PC-3 (cell line): ENCODE measurements at regions not wholly inside any gene's neighbourhood (a gene's known extent, or its start where the extent isn't known, plus 50 kb on each side); places are given as distances from the start of the nearest gene placed in this dataset.
"Not testable (repeated sequence)": the region's sequence is repeated elsewhere in the genome, so short reads cannot be mapped to it uniquely, and the experiment has no call there.

Experiments
- ATAC-seq: fragments of 200-7000 bp; cut with Tn5 transposase; 2 replicates; pipeline ENCODE4 v1.9.1; 2020; ENCODE audit warnings: mild to moderate bottlenecking, moderate library complexity
- BruUV-seq: library from RNA; stranded (reverse); fragments of 400-500 nt; replicated peaks from 2 replicates; lab custom pipeline; 2021; lab: Mats Ljungman, UMichigan
- CTCF ChIA-PET: fragments of 300-600 bp; sonication (Branson Sonifier 250); formaldehyde crosslinking; loops from one replicate; lab custom pipeline; 2022; ENCODE audit warnings: antibody characterized with exemption; lab: Charles Lee
- POLR2A ChIA-PET: fragments of 300-600 bp; sonication (Branson Sonifier 250); formaldehyde crosslinking; loops from one replicate; lab custom pipeline; 2022; ENCODE audit warnings: antibody characterized with exemption; ENCODE audit not compliant: unreplicated experiment; lab: Charles Lee
- DNase-seq: peaks from one replicate; pipeline ENCODE4 v3.0.0-alpha.2; 2015
- H2AFZ ChIP-seq: fragments of 300-600 bp; sonication (generic); 2 replicates; pipeline ENCODE4 v1.6.0; 2016; ENCODE audit warnings: antibody characterized with exemption, low read length
- H3F3A ChIP-seq: fragments of 300-600 bp; sonication (generic); one replicate; pipeline ENCODE4 v1.6.0; 2017; ENCODE audit warnings: antibody characterized with exemption, low read length, control low read depth, mild to moderate bottlenecking; ENCODE audit not compliant: unreplicated experiment
- H3K27ac ChIP-seq: fragments of 300-600 bp; sonication (generic); 2 replicates; pipeline ENCODE4 v1.5.1; 2016; ENCODE audit warnings: mild to moderate bottlenecking, low read length
- H3K27me3 ChIP-seq: fragments of 300-600 bp; sonication (generic); 2 replicates; pipeline ENCODE4 v1.6.1; 2016; ENCODE audit warnings: low read length, mixed read lengths
- H3K36me3 ChIP-seq: fragments of 300-600 bp; sonication (generic); 2 replicates; pipeline ENCODE4 v1.6.1; 2016; ENCODE audit warnings: low read depth, mixed run types, low read length, mixed read lengths
- H3K4me1 ChIP-seq: fragments of 300-600 bp; sonication (generic); 2 replicates; pipeline ENCODE4 v1.5.1; 2016; ENCODE audit warnings: low read length; ENCODE audit not compliant: insufficient read depth
- H3K4me2 ChIP-seq: fragments of 300-600 bp; sonication (generic); 2 replicates; pipeline ENCODE4 v1.6.0; 2016; ENCODE audit warnings: low read length
- H3K4me3 ChIP-seq: fragments of 300-600 bp; sonication (generic); 2 replicates; pipeline ENCODE4 v1.5.1; 2016; ENCODE audit warnings: mild to moderate bottlenecking, low read length, mixed read lengths
- H3K79me2 ChIP-seq: fragments of 300-600 bp; sonication (generic); 2 replicates; pipeline ENCODE4 v1.6.1; 2017; ENCODE audit warnings: low read length, mixed read lengths
- H3K9ac ChIP-seq: fragments of 300-600 bp; sonication (generic); 2 replicates; pipeline ENCODE4 v1.6.0; 2016; ENCODE audit warnings: mild to moderate bottlenecking, low read length
- H3K9me2 ChIP-seq: fragments of 300-600 bp; sonication (generic); replicated peaks from 2 replicates; pipeline ENCODE4 v1.6.1; 2016; ENCODE audit warnings: mixed run types, low read length, mixed read lengths
- H3K9me3 ChIP-seq: fragments of 300-600 bp; sonication (generic); 2 replicates; pipeline ENCODE4 v1.6.1; 2016; ENCODE audit warnings: low read length, mixed read lengths
- H4K20me1 ChIP-seq: fragments of 300-600 bp; sonication (generic); 2 replicates; pipeline ENCODE4 v1.6.1; 2016; ENCODE audit warnings: low read length, mixed read lengths
- EZH2 ChIP-seq: fragments of 300-600 bp; sonication (generic); IDR thresholded peaks from one replicate; pipeline ENCODE4 v1.6.1; 2017; ENCODE audit warnings: antibody characterized with exemption, mild to moderate bottlenecking, low read length; ENCODE audit not compliant: unreplicated experiment
- EZH2phosphoT487 ChIP-seq: fragments of 300-600 bp; sonication (generic); IDR thresholded peaks from 2 replicates; pipeline ENCODE4 v1.6.1; 2018; ENCODE audit warnings: mild to moderate bottlenecking, antibody characterized with exemption, low read length, borderline replicate concordance
- intact Hi-C: fragments of 100-400 bp; cut with micrococcal nuclease; formaldehyde crosslinking; loops from 2 replicates; pipeline ENCODE4 v1.9.0; 2023
- TF ChIP-seq, protein P1 (sequence below): fragments of 300-600 bp; sonication (generic); conservative IDR thresholded peaks from 2 replicates; pipeline ENCODE4 v1.5.1; 2017; ENCODE audit warnings: antibody characterized with exemption, low read depth, mild to moderate bottlenecking, low read length

- peak overlapping the region; percentile 59 for H3K4me2 ChIP-seq
- H3K79me2 ChIP-seq = no peaks in the 10 kb centered on the region
- no peaks in the 10 kb centered on the region for H3F3A ChIP-seq
- peak; percentile 80 for DNase-seq
- 0 out of 2 replicates have a peak overlapping the region, but pooled peaks have one; percentile 5 for H3K4me3 ChIP-seq
- CTCF ChIA-PET = no interaction called here
- H3K4me1 ChIP-seq = peaks cover 6% of the 10 kb centered on the region
- BruUV-seq = no TSS peak
- no peaks in the 10 kb centered on the region for H3K36me3 ChIP-seq
- H3K9me2 ChIP-seq = no peaks in the 10 kb centered on the region
- intact Hi-C loops = loop anchor here (1.0 to 5.0 kb wide), 9 partner anchors 44 to 900 kb away; no protein-coding TSS in a partner anchor
- H3K27me3 ChIP-seq = no peaks in the 10 kb centered on the region
- TF ChIP-seq, protein P1, sequence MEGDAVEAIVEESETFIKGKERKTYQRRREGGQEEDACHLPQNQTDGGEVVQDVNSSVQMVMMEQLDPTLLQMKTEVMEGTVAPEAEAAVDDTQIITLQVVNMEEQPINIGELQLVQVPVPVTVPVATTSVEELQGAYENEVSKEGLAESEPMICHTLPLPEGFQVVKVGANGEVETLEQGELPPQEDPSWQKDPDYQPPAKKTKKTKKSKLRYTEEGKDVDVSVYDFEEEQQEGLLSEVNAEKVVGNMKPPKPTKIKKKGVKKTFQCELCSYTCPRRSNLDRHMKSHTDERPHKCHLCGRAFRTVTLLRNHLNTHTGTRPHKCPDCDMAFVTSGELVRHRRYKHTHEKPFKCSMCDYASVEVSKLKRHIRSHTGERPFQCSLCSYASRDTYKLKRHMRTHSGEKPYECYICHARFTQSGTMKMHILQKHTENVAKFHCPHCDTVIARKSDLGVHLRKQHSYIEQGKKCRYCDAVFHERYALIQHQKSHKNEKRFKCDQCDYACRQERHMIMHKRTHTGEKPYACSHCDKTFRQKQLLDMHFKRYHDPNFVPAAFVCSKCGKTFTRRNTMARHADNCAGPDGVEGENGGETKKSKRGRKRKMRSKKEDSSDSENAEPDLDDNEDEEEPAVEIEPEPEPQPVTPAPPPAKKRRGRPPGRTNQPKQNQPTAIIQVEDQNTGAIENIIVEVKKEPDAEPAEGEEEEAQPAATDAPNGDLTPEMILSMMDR = peak; percentile 65
- TF ChIP-seq EZH2 = no peak
- no peaks in the 10 kb centered on the region for H3K9me3 ChIP-seq
- H4K20me1 ChIP-seq = no peaks in the 10 kb centered on the region
- H3K27ac ChIP-seq = no peak overlapping the region
- ATAC-seq = peak; percentile 93
- POLR2A ChIA-PET = no interaction called here
- H3K9ac ChIP-seq = 0 out of 2 replicates have a peak overlapping the region, but pooled peaks have one; percentile 3
- H2AFZ ChIP-seq = no peak overlapping the region
Measured at GRCh38 chr3:153927107-153927506, 194.1 kb upstream of the ARHGEF26 start.

- Histone ChIP-seq H3K27me3 (no peaks in the 10 kb centered on the region), H4K20me1 (no peaks in the 10 kb centered on the region), H3K4me2 (no peak overlapping the region), H3K4me1 (peaks cover 6% of the 10 kb centered on the region), H3F3A (no peaks in the 10 kb centered on the region), H3K4me3 (no peak overlapping the region), H3K27ac (no peak overlapping the region), H3K9ac (no peak overlapping the region), H3K9me3 (no peaks in the 10 kb centered on the region), H3K36me3 (no peaks in the 10 kb centered on the region), H3K79me2 (no peaks in the 10 kb centered on the region), H3K9me2 (no peaks in the 10 kb centered on the region), H2AFZ (no peak overlapping the region)
- ATAC-seq (no peak), DNase-seq (no peak)
- POLR2A ChIA-PET = no interaction called here
- CTCF ChIA-PET = no interaction called here
- intact Hi-C loops = loop anchor here (5.0 kb wide), 1 partner anchor 902 kb away; no protein-coding TSS in a partner anchor
- TF ChIP-seq EZH2 (no peak), EZH2phosphoT487 (no peak)
- TF ChIP-seq, protein P1 = no peak
- no TSS peak for BruUV-seq
Measured at GRCh38 chr3:153928851-153929250, 192.3 kb upstream of the ARHGEF26 start.

- DNase-seq, POLR2A ChIA-PET, H3K9ac ChIP-seq, H3K4me1 ChIP-seq, H3K27me3 ChIP-seq, ATAC-seq, H3K9me2 ChIP-seq, H3K4me2 ChIP-seq, H3K36me3 ChIP-seq, H4K20me1 ChIP-seq, CTCF ChIA-PET, H3K4me3 ChIP-seq, BruUV-seq, H3F3A ChIP-seq, H3K27ac ChIP-seq, intact Hi-C loops, H2AFZ ChIP-seq, H3K79me2 ChIP-seq, H3K9me3 ChIP-seq: not testable (repeated sequence)
Measured at GRCh38 chr3:153933481-153933880, 187.7 kb upstream of the ARHGEF26 start.
